ENCODE measurements at regions not wholly inside any gene's neighbourhood (a gene's known extent, or its start where the extent isn't known, plus 50 kb on each side); places are given as distances from the start of the nearest gene placed in this dataset.
A peak's percentile ranks its signal among the peaks of the same experiment; 100 is the strongest.

DNA sequence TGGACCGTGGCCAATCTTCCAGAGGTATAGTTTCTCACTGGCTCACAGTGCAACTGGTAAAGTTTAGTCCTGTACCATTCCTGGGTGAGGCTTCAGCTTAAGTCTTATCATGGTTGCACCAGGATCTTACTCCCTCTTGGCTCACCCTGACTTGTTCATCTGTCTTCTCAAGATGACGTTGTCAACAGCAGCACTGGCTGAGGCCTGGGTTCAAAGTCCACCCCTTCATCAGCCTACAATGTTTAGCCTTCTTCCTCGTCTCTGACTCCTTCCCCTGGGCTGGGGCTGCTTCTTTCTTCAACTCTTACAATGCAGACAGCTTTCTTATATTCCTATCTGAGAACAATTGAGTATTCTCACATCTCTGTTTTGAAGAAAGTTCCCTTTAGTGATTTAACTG lies 311.1 kb upstream of the CLINT1 start:
- intact Hi-C loops (cut with DNase I) = loop anchor here (10.0 kb wide), 3 partner anchors 155 to 605 kb away; no protein-coding TSS in a partner anchor
- no peaks in the 10 kb centered on the region for H3K9me3 ChIP-seq
- H3K27ac ChIP-seq = peak overlapping the region; percentile 29
- no peaks in the 10 kb centered on the region for H3K36me3 ChIP-seq
- no peak overlapping the region for H3K4me3 ChIP-seq
- H3K27me3 ChIP-seq = no peaks in the 10 kb centered on the region
- TF ChIP-seq, protein P1, sequence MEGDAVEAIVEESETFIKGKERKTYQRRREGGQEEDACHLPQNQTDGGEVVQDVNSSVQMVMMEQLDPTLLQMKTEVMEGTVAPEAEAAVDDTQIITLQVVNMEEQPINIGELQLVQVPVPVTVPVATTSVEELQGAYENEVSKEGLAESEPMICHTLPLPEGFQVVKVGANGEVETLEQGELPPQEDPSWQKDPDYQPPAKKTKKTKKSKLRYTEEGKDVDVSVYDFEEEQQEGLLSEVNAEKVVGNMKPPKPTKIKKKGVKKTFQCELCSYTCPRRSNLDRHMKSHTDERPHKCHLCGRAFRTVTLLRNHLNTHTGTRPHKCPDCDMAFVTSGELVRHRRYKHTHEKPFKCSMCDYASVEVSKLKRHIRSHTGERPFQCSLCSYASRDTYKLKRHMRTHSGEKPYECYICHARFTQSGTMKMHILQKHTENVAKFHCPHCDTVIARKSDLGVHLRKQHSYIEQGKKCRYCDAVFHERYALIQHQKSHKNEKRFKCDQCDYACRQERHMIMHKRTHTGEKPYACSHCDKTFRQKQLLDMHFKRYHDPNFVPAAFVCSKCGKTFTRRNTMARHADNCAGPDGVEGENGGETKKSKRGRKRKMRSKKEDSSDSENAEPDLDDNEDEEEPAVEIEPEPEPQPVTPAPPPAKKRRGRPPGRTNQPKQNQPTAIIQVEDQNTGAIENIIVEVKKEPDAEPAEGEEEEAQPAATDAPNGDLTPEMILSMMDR (IDR thresholded peaks at IDR 0.05) = no peak
- no peak overlapping the region for H3K9ac ChIP-seq (ENCODE audit: low read depth in 2 of 2, low read length in 2 of 2)
- DNase-seq = peak; percentile 68
- peaks cover 1% of the 10 kb centered on the region for H3K4me1 ChIP-seq

DNA sequence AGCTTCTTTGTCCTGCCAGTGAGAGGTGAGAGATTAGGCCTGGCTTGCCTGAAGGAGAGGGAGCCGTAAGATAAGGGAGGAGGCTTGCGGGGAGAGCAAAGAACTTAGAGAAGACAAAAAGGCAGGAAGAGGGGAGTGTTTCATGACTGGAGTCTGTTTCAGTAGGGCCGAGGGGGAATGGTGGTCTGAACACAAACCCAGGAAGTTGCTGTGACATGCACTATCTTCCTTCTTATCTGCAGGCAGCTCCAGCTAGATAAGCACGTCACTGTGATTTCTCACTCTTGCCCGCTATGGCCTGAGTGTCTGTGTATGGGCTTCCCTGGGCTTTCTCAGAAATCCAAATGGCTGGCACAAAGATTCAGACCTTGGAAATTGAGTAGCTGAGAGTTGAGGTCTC lies 307.5 kb upstream of the CLINT1 start:
- H3K36me3 ChIP-seq = no peaks in the 10 kb centered on the region
- no peak overlapping the region for H3K27ac ChIP-seq
- intact Hi-C loops (cut with DNase I) = no loop called here
- H3K4me3 ChIP-seq = no peak overlapping the region
- H3K9me3 ChIP-seq = no peaks in the 10 kb centered on the region
- H3K9ac ChIP-seq (ENCODE audit: low read depth in 2 of 2, low read length in 2 of 2) = no peak overlapping the region
- no peaks in the 10 kb centered on the region for H3K27me3 ChIP-seq
- TF ChIP-seq, protein P1 (IDR thresholded peaks at IDR 0.05) = no peak
- no peaks in the 10 kb centered on the region for H3K4me1 ChIP-seq
- DNase-seq = no peak

DNA sequence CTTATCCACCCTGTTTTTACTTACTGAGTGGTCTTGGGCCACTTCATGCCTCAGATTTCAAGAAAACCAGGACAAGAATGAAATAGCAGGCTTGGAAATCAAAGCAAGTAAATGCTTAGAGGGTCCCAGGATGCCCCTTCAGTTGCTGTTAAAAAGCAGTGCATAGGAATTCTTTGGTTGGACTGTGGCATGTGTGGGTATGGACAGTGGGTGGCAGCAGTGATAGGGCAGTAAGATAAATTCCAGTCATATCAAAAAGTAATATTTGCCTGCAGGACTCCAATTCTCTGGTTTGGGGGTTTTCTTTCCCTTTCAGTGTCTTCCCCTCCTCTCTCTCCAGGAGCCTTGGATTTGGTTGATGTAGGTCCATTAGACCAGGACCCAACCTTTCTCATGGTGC lies 306.7 kb upstream of the CLINT1 start:
- Histone ChIP-seq H3K27me3 (no peaks in the 10 kb centered on the region), H3K9me3 (no peaks in the 10 kb centered on the region), H3K27ac (no peak overlapping the region), H3K4me1 (no peaks in the 10 kb centered on the region), H3K36me3 (no peaks in the 10 kb centered on the region), H3K4me3 (no peak overlapping the region), H3K9ac (ENCODE audit: low read depth in 2 of 2, low read length in 2 of 2) (no peak overlapping the region)
- TF ChIP-seq, protein P1 (IDR thresholded peaks at IDR 0.05) = no peak
- no peak for DNase-seq
- intact Hi-C loops (cut with DNase I) = no loop called here

DNA sequence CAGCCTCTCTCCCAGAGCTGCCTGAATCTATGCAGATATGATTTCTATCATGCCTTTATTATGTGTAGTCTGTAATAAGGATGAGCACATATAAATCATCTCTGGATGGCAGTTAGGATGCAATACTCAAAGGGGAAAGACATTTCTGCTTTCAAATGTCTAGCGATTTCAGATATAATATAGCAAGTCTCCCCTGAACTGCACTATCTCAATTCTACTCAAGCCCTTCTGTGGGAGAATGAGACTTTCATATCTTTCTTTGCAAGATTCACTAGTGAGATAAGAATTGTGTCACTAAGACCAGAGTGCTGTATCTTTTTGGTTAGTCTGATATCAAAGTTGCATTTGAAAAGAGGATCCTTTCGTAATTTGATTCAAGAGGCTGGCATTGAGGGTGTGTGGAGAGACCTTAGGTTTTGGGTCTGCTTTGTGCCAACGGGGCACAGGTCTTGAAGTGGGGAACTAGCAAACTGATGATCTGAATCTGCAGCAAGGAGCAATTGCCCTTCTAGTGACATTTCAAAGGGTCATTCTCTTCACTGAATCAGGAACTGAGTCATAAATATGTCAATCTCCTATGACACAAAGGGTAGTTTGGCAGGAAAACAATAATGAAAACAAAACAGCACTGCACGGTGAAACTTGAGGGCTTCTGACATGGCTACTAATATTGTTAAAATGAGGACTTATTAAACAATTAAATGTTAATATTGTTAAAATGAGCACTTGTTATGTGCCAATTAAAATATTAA lies 305.5 kb upstream of the CLINT1 start:
- Histone ChIP-seq H3K4me3 (no peak overlapping the region), H3K27ac (no peak overlapping the region), H3K36me3 (no peaks in the 10 kb centered on the region), H3K9ac (ENCODE audit: low read depth in 2 of 2, low read length in 2 of 2) (no peak overlapping the region), H3K4me1 (no peaks in the 10 kb centered on the region), H3K9me3 (no peaks in the 10 kb centered on the region), H3K27me3 (no peaks in the 10 kb centered on the region)
- intact Hi-C loops (cut with DNase I) = no loop called here
- TF ChIP-seq, protein P1 (IDR thresholded peaks at IDR 0.05) = no peak
- no peak for DNase-seq

DNA sequence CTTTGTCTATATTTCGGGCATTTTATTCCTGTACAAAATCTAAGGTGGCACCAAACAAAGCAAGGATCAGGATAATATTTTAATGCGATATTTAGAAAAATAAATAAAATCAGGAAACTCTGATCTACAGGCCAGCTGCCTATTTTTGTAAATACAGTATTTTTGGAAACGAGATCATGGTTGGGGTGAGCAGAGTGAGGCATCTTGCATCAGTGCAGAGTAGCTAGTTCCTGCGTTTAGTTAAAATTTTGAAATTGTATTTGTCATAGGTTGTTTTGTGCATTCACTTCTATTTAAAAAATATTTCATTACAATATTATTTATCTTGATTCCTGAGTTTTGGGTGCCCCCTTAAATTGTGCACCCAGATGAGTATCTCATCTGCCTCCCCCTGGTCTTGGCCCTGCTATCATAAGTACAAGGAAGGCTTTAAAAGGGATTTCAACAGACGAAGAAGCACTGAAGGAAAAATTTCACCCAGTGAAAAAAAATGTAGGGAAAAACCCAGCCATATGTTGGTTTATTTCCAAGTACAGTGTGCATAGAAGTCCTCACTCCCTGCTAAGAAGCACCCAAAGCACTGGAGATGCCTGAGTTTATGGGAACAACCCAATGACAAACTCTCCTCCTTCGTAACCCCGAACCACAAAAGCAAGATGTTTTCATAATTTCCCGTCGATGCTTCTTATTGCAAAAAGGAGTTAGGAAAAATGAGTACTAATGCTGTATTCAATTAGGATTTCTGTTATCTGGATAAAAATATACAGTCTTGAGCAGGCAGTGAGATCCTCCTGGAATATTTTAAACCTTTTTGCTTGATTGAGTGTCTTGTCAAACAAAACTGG lies 304.7 kb upstream of the CLINT1 start:
- DNase-seq = no peak
- no peaks in the 10 kb centered on the region for H3K4me1 ChIP-seq
- no peak overlapping the region for H3K4me3 ChIP-seq
- no peak overlapping the region for H3K27ac ChIP-seq
- no peak overlapping the region for H3K9ac ChIP-seq (ENCODE audit: low read depth in 2 of 2, low read length in 2 of 2)
- no peaks in the 10 kb centered on the region for H3K27me3 ChIP-seq
- intact Hi-C loops (cut with DNase I) = no loop called here
- no peaks in the 10 kb centered on the region for H3K9me3 ChIP-seq
- no peaks in the 10 kb centered on the region for H3K36me3 ChIP-seq
- TF ChIP-seq, protein P1 (IDR thresholded peaks at IDR 0.05) = no peak

Measured in colonic mucosa (tissue), 4 donors.